ENCODE measurements at regions not wholly inside any gene's neighbourhood (a gene's known extent, or its start where the extent isn't known, plus 50 kb on each side); places are given as distances from the start of the nearest gene placed in this dataset.
"Not testable (repeated sequence)": the region's sequence is repeated elsewhere in the genome, so short reads cannot be mapped to it uniquely, and the experiment has no call there.

- H3K9me3 Mint-ChIP-seq (ENCODE audit: unreplicated experiment), result no peaks in the 10 kb centered on the region
- peaks cover 14% of the 10 kb centered on the region for H3K4me1 Mint-ChIP-seq (ENCODE audit: unreplicated experiment)
- no peak overlapping the region for H3K27ac Mint-ChIP-seq (ENCODE audit: unreplicated experiment)
- H3K27me3 Mint-ChIP-seq (ENCODE audit: unreplicated experiment), result peaks cover 8% of the 10 kb centered on the region
- no peak for TF ChIP-seq CTCF (IDR thresholded peaks at IDR 0.05; ENCODE audit: unreplicated experiment)
- peaks cover 8% of the 10 kb centered on the region for H3K36me3 Mint-ChIP-seq (ENCODE audit: low read depth, unreplicated experiment)
- DNase-seq (ENCODE audit: low spot score), result no peak
- peak overlapping the region; percentile 26 for H3K4me3 Mint-ChIP-seq (ENCODE audit: unreplicated experiment)
These were observed 353.3 kb upstream of the ARID1B start for GRCh38 chr6:156423829-156424228.

GRCh38 chr6:156423075-156423474, 354.1 kb upstream of the ARID1B start:
- Mint-ChIP-seq H3K27ac (ENCODE audit: unreplicated experiment) (no peak overlapping the region), H3K36me3 (ENCODE audit: low read depth, unreplicated experiment) (peaks cover 8% of the 10 kb centered on the region), H3K9me3 (ENCODE audit: unreplicated experiment) (no peaks in the 10 kb centered on the region), H3K27me3 (ENCODE audit: unreplicated experiment) (peaks cover 8% of the 10 kb centered on the region), H3K4me3 (ENCODE audit: unreplicated experiment) (no peak overlapping the region), H3K4me1 (ENCODE audit: unreplicated experiment) (peaks cover 14% of the 10 kb centered on the region)
- no peak for TF ChIP-seq CTCF (IDR thresholded peaks at IDR 0.05; ENCODE audit: unreplicated experiment)
- DNase-seq (ENCODE audit: low spot score), result no peak

GRCh38 chr6:156421933-156422332, 355.2 kb upstream of the ARID1B start:
- TF ChIP-seq CTCF (IDR thresholded peaks at IDR 0.05; ENCODE audit: unreplicated experiment), result no peak
- peaks cover 14% of the 10 kb centered on the region for H3K4me1 Mint-ChIP-seq (ENCODE audit: unreplicated experiment)

GRCh38 chr6:156421301-156421700, 355.9 kb upstream of the ARID1B start:
- peaks cover 14% of the 10 kb centered on the region for H3K4me1 Mint-ChIP-seq (ENCODE audit: unreplicated experiment)
- H3K27me3 Mint-ChIP-seq (ENCODE audit: unreplicated experiment); DNase-seq (ENCODE audit: low spot score); H3K9me3 Mint-ChIP-seq (ENCODE audit: unreplicated experiment); H3K27ac Mint-ChIP-seq (ENCODE audit: unreplicated experiment); H3K4me3 Mint-ChIP-seq (ENCODE audit: unreplicated experiment); H3K36me3 Mint-ChIP-seq (ENCODE audit: low read depth, unreplicated experiment): not testable (repeated sequence)

More at GRCh38 chr6:156421933-156422332, 355.2 kb upstream of the ARID1B start:
- DNase-seq (ENCODE audit: low spot score), result no peak
- peaks cover 8% of the 10 kb centered on the region for H3K36me3 Mint-ChIP-seq (ENCODE audit: low read depth, unreplicated experiment)
- no peak overlapping the region for H3K27ac Mint-ChIP-seq (ENCODE audit: unreplicated experiment)
- H3K9me3 Mint-ChIP-seq (ENCODE audit: unreplicated experiment), result no peaks in the 10 kb centered on the region
- H3K4me3 Mint-ChIP-seq (ENCODE audit: unreplicated experiment), result no peak overlapping the region
- H3K27me3 Mint-ChIP-seq (ENCODE audit: unreplicated experiment), result peaks cover 8% of the 10 kb centered on the region

GRCh38 chr6:156420172-156420993, 356.8 kb upstream of the ARID1B start:
- DNase-seq (ENCODE audit: low spot score), result no peak
- no peak overlapping the region for H3K27ac Mint-ChIP-seq (ENCODE audit: unreplicated experiment)
- H3K36me3 Mint-ChIP-seq (ENCODE audit: low read depth, unreplicated experiment), result peaks cover 8% of the 10 kb centered on the region
- H3K27me3 Mint-ChIP-seq (ENCODE audit: unreplicated experiment), result peaks cover 8% of the 10 kb centered on the region
- no peaks in the 10 kb centered on the region for H3K9me3 Mint-ChIP-seq (ENCODE audit: unreplicated experiment)
- no peak for TF ChIP-seq CTCF (IDR thresholded peaks at IDR 0.05; ENCODE audit: unreplicated experiment)
- H3K4me3 Mint-ChIP-seq (ENCODE audit: unreplicated experiment), result no peak overlapping the region
- H3K4me1 Mint-ChIP-seq (ENCODE audit: unreplicated experiment), result peaks cover 14% of the 10 kb centered on the region

Data from endothelial cell (in vitro differentiated cells).